ENCODE measurements at regions not wholly inside any gene's neighbourhood (a gene's known extent, or its start where the extent isn't known, plus 50 kb on each side); places are given as distances from the start of the nearest gene placed in this dataset.

GRCh38 chr18:21958263-21958662 is 211.1 kb upstream of the GATA6 start:
- TF ChIP-seq POLR2AphosphoS5 (IDR thresholded peaks at IDR 0.05; ENCODE audit: low read depth, low read length) (no peak), POLR2A (IDR thresholded peaks at IDR 0.05; ENCODE audit: low read depth, low read length) (no peak), PAX5 (IDR thresholded peaks at IDR 0.05; ENCODE audit: insufficient read depth, low read length, severe bottlenecking) (no peak), TAF1 (IDR thresholded peaks at IDR 0.05; ENCODE audit: low read depth, low read length) (no peak), SPI1 (IDR thresholded peaks at IDR 0.05; ENCODE audit: low read depth, low read length) (no peak)
